Stromal cell of bone marrow (primary cell): ENCODE measurements at regions not wholly inside any gene's neighbourhood (a gene's known extent, or its start where the extent isn't known, plus 50 kb on each side); places are given as distances from the start of the nearest gene placed in this dataset.

ENCODE experiments used
- DNase-seq: peaks from one replicate; pipeline ENCODE4 v3.0.0-alpha.2; 2012; ENCODE audit warnings: low read depth

DNA sequence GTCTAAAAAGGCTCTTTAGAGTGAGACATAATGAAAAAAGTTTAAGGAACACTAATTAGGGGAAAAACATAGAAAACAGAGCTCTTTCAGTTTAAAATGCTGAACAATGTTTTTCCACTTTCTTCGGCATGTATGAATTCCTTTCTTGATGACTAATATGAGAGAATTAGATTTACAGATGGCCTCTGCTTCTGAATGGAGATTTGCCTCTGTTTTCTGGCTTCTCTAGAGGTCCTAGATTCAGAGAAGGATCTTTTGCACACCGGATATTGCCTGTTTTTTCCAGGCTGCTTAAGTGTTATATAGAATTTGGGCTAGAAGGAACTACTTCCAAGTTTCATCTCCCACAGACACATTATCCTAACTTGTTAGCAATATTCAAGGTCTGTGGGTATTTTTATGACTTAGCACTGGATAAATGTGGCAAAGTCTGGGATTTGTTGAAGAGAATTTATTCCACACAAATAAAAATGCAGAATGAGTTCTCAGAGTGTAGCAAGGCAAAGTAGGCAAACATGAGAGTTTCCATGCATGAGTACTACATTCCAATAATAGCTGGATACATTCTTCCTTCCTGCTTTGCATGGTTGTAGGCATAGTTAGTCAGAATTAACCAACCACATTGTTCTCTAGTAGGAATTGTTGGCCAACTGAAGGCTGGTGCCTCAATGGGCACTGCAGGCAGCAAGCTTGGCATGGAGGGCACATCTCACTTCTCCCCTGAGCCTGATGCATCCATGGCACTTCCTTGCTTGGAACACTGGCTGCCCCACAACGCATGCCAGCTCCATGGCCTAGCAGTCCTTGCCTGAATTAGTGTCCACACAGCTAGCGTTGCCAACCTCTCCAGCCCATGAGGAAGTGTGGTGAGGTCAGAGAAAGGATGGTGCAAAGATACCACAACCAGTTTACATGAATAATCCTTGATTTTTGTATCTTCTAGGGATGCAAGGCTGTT lies 224.2 kb downstream of the CLIC5 start:
- DNase-seq = peak; percentile 37

DNA sequence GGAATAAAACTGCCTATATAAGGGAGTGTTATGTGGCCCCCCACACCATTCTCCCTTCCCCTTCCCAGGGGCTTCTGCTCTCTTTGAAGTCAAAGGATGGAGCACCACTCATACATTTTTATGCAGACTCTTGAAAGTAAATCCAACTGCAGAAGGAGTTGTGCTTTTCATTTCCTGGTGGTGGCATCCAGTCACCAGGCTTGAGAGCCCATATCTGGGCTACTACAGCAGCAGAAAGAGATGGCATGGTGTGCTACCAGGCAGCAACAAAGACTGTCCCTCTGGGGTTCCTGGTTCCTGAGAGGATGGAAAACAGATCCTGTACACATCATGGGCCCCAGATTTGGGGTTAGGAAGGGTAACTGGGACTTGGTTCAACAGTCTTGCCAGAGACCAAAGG lies 226.4 kb downstream of the CLIC5 start:
- DNase-seq = no peak

DNA sequence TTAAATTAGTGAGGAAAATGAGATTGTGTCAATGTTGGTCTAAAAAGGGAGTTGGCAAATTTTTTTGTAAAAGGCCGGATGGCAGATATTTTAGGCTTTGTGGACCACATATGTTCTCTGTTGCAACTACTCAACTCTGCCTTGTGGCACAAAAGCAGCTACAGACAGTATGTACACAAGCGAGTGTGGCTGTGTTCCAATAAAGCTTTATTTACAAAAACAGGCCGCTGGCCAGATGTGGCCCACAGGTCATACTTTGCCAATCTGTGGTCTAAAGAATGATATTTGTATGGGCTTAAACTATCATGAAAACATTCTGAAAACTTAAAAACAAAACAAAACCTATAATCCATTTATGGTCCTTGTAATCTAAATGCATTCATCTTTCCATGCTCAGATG lies 228.3 kb downstream of the CLIC5 start:
- DNase-seq = no peak

DNA sequence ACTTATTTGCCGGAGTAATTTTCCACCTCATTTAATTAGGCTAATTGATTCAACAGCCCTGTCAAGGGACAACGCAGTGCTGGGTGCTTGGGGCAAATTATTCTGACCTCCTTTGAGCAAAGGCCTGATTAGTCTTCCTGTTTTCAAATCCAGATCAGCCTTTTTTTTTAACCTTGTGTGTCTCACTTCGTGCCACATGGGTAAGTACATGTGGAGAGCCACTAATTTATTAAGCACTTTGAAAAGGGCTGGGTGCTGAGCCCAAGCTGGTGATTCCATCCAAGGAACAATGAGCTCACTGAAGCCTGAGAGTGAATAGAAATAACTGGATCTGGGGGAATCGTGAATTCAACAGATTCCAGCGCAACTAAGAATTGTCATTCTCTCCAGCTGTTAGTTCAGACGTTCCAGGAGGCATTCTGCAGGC lies 229.3 kb downstream of the CLIC5 start:
- DNase-seq = no peak

DNA sequence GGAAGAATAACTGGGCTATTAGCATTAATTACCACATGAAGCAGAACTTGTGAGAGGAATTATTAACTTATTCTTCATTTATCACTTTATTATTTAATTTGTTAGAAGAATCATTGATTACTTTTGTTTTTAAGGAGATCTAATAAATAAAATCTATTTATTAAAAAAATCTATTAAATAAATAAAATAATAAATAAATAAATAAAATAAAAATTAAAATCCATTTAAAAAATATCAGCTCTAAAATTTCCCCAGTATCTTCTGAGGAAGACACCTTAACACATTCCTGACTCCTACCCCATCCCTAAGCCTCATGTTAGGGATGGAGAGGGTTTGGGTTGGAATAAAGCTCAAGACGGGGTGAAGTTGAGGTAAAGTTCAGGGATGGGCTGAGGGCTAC lies 231.4 kb downstream of the CLIC5 start:
- DNase-seq = no peak

DNA sequence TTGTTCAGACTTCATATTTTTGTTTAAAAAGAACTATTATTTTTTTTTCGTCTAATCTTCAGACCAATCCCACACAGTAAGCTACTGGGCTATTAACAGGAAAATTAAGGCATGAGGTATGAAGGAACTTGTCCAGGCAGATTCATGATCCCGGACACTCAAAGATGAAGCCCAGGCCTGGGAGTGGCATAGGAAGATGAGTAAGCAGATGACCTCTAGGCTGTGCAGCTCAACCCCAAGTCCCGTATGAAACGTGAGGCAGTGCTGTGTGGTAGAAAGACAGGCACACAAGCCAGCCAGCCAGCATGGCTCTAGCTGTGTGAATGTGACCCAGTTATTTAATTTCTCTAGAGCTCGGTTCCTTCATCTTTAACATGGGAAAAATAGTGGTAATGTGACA lies 231.9 kb downstream of the CLIC5 start:
- DNase-seq = no peak

DNA sequence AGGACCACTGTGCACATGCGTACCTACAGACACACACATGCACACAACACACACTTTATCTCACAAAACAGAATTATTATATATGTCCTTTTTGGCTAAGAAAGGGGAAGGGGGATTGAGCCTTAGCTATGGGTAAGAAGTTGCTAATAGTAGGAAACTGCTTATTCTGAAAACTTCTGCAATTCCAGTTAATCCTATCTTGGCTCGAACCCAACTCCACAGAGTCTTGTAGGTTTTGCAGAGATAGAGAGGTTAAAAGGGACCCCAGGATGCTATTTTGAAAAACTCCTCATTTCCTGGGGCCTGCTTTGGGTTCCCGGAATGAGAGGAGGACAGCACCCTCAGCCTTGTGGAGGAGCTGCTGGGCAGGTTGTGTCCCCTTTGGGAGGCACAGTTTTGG lies 233.8 kb downstream of the CLIC5 start:
- DNase-seq = no peak

DNA sequence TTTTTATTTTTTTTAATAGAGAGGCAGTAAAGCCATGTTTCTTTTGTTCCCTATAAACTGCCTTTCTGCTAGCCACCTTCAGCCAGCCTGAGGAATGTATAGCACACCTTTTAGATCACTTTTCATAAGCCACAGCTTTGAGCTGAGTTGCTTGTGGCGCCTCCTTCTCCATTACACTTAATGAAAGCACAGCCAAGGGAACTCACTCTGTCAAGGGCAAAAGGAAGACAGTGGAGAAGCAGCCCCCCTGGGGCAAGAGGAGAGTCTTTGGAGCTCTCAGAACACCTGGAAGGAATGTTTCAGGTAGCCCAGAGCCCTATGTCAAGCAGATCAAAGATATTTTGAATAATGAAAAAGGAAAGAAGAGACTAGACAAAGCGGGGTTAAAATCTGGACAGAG lies 235.1 kb downstream of the CLIC5 start:
- no peak for DNase-seq

DNA sequence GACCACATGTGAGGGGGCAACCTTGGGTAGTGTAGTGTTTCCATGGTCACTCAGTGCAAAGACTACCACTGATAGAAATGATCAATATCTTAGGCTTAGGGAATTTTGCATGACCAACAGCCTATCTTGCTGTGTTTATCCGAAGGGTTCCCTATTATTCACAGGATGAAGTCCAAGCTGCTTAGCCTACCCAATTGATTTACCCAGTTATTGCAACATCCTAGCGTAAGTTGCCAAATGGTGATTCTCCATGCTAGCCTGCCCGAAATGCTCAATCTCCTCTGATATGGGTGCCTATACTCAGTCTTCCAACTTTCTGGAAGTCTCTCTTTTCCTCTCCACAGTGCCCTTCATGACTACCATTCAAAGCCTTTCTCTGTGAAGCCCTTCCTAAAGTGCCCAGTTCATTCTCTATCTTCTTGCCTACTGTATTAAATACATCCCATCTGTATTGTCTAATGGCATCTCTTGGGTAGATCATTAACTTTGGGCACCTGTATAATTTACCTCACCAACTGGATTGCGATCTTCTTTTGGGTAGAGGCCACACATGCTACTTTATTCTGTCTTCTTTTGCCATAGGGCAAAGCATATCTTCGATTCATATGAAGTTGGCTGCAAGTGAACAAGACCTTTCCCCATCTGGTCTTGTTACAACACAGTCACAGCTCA lies 240.5 kb downstream of the CLIC5 start:
- DNase-seq = no peak

DNA sequence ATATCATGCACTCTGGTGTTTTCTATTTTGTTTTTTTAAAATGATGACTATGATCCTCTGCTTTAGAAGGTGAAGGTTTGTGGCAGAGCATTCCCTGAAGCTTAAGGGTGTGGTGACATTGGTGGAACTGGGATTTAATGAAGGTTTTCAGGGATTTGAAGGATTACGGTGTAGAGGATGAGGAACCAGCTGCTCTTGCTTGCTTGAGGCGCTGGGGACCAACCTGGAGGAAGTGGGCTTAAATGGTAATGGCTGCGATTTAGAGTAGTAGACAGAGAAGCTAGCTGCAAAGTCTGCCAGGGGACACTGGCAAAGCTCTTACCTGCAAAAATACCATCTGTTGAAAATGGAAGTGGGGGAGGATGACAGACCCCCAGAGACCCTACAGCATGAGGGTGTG lies 241.8 kb downstream of the CLIC5 start:
- no peak for DNase-seq

DNA sequence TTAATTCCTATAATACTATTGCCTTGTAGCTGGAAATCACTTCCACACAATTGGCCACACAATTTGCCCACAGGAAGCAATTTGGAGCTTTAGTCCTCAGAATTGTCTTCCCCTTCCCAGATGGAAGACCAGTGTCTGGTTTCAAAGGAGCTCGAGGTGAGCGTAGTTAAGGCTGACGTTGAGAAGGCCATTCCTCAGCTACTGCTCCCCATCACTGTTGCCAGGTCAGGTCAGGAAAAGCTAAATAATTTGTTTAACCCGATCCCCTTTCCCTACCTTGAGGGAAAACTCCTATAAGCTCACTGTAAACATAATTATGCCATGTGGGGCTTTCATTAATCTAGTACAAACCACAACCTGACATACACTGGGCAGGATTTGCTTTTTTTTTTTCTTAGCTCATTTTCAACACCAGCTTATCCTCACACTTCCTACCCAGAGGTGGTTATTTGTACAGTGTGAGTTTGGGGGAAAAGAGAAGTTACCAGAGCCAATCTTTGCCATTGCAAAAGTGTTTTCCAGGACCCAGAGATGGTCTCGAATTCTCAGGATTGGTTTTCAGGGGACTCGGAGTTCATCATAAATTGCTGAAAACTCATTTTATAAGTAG lies 242.7 kb downstream of the CLIC5 start:
- no peak for DNase-seq

DNA sequence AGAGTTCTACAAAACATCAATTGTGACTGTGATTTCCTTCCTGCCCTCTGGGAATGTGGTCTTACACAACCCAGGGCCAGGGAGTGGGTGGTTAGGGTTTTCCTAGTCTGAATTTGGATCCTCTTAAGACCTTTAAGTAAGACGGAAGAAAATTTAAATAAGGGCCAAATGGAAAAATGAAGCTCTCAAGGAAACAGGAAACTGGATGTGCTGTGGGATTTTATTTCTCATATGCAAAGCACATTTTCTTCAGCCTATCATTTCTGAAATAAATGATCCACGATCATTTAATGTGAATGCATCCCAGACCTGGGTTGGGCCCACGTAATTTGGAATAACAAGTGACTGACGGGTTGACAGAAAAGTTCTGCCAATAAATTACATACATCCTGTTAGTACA lies 243.6 kb downstream of the CLIC5 start:
- no peak for DNase-seq

DNA sequence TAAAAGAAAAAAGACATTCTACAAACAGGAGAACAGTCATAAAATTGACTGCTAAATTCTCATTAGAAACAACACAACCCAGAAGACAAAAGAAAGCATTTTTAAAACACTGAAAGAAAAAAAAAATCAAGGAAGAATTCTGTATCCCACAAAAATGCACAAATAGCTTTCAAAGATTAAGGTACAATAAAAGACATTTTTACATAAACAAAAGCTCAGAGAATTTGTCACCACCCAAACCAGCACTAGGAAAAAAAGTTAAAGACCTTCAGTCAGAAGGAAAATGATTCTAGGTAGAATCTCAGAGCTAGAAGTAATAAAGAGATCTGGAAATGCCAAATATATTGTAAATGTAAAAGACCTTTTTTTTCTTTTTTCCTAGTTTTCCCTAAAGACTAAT lies 252.4 kb downstream of the CLIC5 start:
- DNase-seq = no peak

DNA sequence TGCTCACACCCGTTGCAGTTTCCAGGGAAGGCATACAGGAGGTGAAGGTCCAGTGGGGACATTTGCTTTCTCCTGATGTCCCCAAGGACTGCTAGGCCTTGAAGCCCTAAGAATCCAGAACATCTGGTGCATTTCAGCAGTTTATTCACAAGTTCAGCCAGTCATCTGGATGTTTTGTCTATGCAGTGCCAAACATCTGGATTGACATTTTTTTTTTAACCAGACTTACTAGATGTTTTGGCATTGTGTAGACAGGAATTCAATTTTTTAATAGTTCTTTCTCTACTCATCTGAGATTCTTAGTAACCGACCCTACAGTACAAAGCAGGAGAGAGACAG lies 256.2 kb downstream of the CLIC5 start:
- no peak for DNase-seq

DNA sequence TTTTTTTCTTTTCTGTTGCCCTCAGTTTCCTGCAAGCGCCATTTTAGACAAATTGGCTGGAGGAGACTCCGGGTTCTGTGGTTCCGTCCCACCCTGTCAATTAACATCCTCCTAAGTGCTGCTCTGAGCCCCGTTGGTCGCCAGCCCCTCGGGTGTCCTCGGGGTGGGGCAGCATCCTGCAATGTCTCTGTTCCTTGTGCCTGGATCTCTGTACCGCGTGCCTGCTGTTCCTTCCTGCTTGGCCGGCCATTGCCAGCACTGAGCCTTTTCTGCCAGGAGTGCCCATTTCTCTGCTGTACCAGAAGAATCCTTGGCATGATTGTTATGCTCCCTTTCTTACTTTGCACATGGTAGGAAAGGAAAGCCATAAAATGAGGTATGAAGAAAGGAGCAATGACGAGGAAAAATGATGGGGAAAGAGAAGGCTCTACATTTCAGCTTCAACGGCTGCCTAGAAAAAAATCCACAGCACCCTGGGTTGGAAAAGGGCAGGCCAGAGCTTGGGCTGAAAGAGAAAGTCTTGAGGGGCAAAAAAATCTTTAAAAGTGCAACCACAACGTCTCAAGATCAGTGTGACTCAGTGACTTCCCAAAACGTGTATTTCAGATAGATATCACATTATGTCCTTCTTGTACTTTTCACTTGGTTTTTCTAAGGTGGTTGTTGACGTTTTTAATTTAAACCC lies 256.7 kb downstream of the CLIC5 start:
- DNase-seq = no peak

DNA sequence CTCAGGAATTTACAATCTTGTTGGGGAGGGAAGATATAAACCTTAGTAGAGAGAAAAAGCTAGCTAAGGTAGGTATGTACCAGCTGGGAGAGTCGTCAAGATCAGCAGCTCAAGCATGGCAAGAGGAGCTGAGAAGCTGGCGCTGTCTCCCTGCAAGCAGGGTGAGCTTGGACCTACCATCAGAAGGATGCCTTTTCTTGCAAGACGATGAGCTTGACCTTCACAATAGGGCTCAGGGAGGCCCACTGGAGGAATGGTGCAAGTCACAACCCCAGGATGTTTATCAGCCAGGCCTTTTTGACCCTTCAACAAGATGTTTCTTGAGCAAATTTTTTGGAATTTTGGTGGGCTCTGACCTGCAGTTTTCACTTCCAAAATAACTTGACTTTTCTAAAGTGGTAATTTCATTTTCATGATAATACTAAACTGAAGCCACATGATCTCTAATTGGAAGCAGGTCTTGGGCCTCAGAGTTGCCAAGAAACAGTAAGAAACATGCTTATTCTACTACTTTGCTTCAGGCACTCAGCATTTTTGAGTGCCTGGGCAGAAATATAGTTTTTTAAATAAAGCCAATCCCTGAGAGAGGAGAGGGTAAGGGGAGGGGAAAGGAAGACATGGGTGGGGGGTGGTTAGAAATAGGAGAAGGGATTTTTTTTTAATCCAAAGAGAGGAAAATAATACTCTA lies 258.1 kb downstream of the CLIC5 start:
- peak; percentile 50 for DNase-seq

DNA sequence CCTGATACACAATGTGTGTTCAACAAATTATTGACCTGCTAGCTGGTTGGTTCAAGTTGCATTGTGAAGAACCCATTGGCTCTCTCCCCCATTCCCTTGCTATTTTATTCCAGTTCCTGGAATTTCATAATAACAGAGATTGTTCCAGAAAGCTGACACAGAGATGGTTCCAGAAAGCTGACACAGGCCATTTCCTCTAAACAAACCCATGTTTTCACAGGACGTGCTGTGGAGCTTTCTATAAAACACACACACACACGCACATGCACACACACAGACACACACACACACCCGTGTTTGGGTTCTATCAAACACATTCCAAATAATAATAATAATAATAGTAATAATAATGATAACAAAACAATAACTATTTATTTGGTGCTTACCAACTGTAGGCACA lies 259.1 kb downstream of the CLIC5 start:
- DNase-seq = no peak

DNA sequence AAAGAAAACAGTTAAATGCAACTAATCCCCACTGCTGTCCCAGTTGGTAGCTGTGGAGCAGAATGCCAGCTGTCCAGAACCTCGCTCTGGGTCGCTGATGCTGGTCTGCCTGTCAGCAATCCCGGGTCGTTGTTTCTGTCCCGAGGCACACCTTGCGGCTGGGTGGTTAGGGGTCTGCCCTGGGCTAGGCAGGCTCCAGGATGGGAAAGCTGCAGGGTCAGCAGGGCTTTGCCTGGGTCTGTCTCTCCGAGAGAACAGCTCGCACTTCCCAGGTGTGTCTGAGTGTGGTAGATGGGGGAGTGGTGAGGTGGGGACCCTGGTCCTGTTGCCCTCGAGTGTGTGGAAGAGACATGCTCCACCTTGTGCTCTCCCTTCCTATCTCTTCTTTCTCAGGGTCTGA lies 261.2 kb downstream of the CLIC5 start:
- no peak for DNase-seq

DNA sequence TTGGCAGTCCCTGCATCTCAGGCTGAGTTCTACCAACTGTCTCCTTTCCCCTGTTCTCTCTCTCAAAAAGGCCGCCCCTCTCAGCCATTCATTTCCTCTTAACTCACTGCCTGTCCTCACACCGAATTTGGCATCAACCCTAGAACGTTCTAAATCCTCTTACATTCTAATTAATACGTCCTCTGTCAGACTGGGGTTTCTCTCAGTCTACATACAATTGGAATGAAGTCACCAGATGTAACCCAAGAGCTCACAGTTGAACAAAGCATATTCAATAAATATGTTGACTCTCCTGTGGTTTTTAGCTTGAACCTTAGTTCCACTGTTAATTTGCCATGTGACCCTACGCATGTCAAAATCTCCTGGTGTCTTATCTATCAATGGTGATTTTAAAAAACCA lies 269.6 kb downstream of the CLIC5 start:
- DNase-seq = no peak

DNA sequence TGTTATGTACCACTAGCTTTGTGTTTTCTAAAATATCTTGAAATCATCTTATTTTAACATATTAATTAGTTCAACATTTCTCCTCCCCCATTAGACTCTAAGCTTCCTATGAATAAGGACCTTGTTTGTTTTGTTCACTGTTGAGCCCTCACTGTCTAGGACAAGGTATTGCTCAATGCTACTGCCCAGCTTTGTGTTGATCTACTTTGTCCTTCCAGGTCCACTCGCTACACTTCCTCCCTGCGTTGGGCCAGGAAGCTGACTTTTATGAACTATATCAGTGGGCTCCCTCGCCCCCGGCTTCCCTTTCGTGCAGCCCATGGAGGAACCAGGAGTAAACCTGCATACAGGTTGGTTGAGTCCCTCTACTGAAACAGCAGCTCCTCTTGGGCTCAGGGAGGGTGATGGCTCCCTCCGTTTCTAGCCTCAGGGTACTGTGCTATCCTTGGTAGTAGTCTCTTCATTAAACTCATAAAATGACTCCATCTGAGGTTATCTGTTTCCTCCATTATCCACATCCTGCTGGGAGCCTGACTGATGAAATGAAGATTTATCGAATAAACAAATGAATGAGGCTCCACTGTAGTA lies 272.5 kb downstream of the CLIC5 start:
- no peak for DNase-seq

DNA sequence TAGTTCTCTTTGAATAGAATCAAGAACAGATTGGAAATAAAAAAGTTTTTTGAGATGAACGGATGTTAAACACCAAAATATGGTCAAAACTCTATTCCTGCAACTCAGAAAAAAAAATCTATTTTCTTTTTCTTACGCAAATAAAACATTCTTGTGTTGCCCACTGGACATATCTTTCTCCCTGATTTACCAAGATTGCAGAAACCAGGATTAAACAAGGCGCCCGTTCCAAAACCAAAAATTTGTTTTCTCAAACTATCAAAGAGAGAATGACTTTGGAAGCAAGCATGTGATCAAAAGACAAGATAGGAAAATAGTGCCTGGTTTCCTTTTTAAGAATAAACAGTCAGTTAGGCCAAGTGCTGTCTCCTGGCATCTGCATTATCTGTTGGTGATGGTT lies 273.1 kb downstream of the CLIC5 start:
- no peak for DNase-seq
